ENCODE measurements at regions not wholly inside any gene's neighbourhood (a gene's known extent, or its start where the extent isn't known, plus 50 kb on each side); places are given as distances from the start of the nearest gene placed in this dataset.

GRCh38 chr5:159392871-159393270 lies 62.6 kb upstream of the IL12B start:
- TF ChIP-seq POLR2AphosphoS5 (IDR thresholded peaks at IDR 0.05) (no peak), POLR2A (IDR thresholded peaks at IDR 0.05) (no peak), CTCF (IDR thresholded peaks at IDR 0.05) (no peak)

All from gastroesophageal sphincter (tissue), 3 donors.